HEK293 (cell line): ENCODE measurements at regions not wholly inside any gene's neighbourhood (a gene's known extent, or its start where the extent isn't known, plus 50 kb on each side); places are given as distances from the start of the nearest gene placed in this dataset.

Experiments
- CTCF ChIA-PET: fragments of 350-600 bp; formaldehyde crosslinking; extraction: SDS; loops from one replicate; lab custom pipeline; 2021; ENCODE audit warnings: antibody characterized with exemption; lab: Yijun Ruan, JAX
- POLR2A ChIA-PET: fragments of 300-600 bp; formaldehyde crosslinking; extraction: SDS; loops from one replicate; lab custom pipeline; 2020; ENCODE audit warnings: antibody characterized with exemption, inconsistent platforms; lab: Yijun Ruan, JAX
- H3K27ac ChIP-seq: fragments of 200-500 bp; sonication (Bioruptor generic); 2 replicates; pipeline ENCODE4 v1.5.1; 2014; ENCODE audit warnings: low read depth, low read length, control low read depth, inconsistent platforms; ENCODE audit errors: extremely low read depth
- H3K36me3 ChIP-seq, 2 experiments: fragments of 200-500 bp in 1 of 2; sonication (Bioruptor generic) in 1 of 2; 1 replicate in 1 of 2; 2 replicates in 1 of 2; pipeline ENCODE4 v1.5.1; 2014 to 2017; ENCODE audit warnings: inconsistent platforms in 2 of 2, low read length in 2 of 2; ENCODE audit not compliant: control insufficient read depth in 2 of 2, insufficient read depth in 1 of 2
- H3K4me1 ChIP-seq: fragments of 200-500 bp; sonication (Bioruptor generic); 2 replicates; pipeline ENCODE4 v1.5.1; 2014; ENCODE audit warnings: mild to moderate bottlenecking, low read length, inconsistent platforms; ENCODE audit not compliant: control insufficient read depth, insufficient read depth
- H3K4me3 ChIP-seq: 2 replicates; pipeline ENCODE4 v1.5.1; 2011; ENCODE audit warnings: low read depth, mild to moderate bottlenecking, control low read depth, low read length, moderate library complexity
- H3K9me3 ChIP-seq: fragments of 200-500 bp; sonication (Bioruptor generic); 2 replicates; pipeline ENCODE4 v1.5.1; 2014; ENCODE audit warnings: low read depth, low read length, inconsistent platforms; ENCODE audit not compliant: control insufficient read depth, insufficient read depth
- HOXA7 ChIP-seq: sonication (generic); formaldehyde crosslinking; IDR thresholded peaks from 2 replicates; pipeline ENCODE4 v1.8.1; 2022; ENCODE audit warnings: missing genetic modification reagents, borderline replicate concordance
- MEIS1 ChIP-seq: sonication (generic); formaldehyde crosslinking; IDR thresholded peaks from 2 replicates; pipeline ENCODE4 v1.8.1; 2022; ENCODE audit warnings: missing genetic modification reagents, mild to moderate bottlenecking, borderline replicate concordance
- PATZ1 ChIP-seq: fragments of 450-650 bp; formaldehyde crosslinking; IDR thresholded peaks from 2 replicates; pipeline ENCODE4 v1.5.1; 2016; ENCODE audit warnings: missing biosample characterization, missing genetic modification characterization
- SETDB1 ChIP-seq: IDR thresholded peaks from one replicate; pipeline ENCODE4 v1.6.1; 2017; ENCODE audit warnings: mild to moderate bottlenecking, low read length, moderate library complexity, mixed read lengths; ENCODE audit not compliant: insufficient read length
- ZBTB10 ChIP-seq: fragments of 450-650 bp; formaldehyde crosslinking; IDR thresholded peaks from 2 replicates; pipeline ENCODE4 v1.5.1; 2016; ENCODE audit warnings: missing biosample characterization, missing genetic modification characterization
- ZNF16 ChIP-seq: fragments of 450-650 bp; formaldehyde crosslinking; IDR thresholded peaks from 2 replicates; pipeline ENCODE4 v1.5.1; 2016; ENCODE audit warnings: low read depth, missing biosample characterization, missing genetic modification characterization
- ZNF175 ChIP-seq: fragments of 450-650 bp; formaldehyde crosslinking; IDR thresholded peaks from 2 replicates; pipeline ENCODE4 v1.5.1; 2016; ENCODE audit warnings: missing biosample characterization, missing genetic modification characterization
- ZNF24 ChIP-seq: fragments of 450-650 bp; formaldehyde crosslinking; IDR thresholded peaks from 2 replicates; pipeline ENCODE4 v1.5.1; 2016; ENCODE audit warnings: missing biosample characterization, missing genetic modification characterization
- ZNF248 ChIP-seq: fragments of 450-650 bp; formaldehyde crosslinking; IDR thresholded peaks from 2 replicates; pipeline ENCODE4 v1.5.1; 2017; ENCODE audit warnings: missing biosample characterization, missing genetic modification characterization
- ZNF366 ChIP-seq: fragments of 450-650 bp; formaldehyde crosslinking; conservative IDR thresholded peaks from 2 replicates; pipeline ENCODE4 v1.5.1; 2016; ENCODE audit warnings: missing biosample characterization, missing genetic modification characterization
- ZNF529 ChIP-seq: fragments of 450-650 bp; formaldehyde crosslinking; IDR thresholded peaks from 2 replicates; pipeline ENCODE4 v1.5.1; 2017; ENCODE audit warnings: missing genetic modification characterization, missing biosample characterization; ENCODE audit not compliant: insufficient replicate concordance
- ZNF580 ChIP-seq: fragments of 450-650 bp; formaldehyde crosslinking; IDR thresholded peaks from 2 replicates; pipeline ENCODE4 v1.5.1; 2016; ENCODE audit warnings: missing biosample characterization, missing genetic modification characterization
- ZNF677 ChIP-seq: fragments of 450-650 bp; IDR thresholded peaks from 2 replicates; pipeline ENCODE4 v1.5.0; 2018; ENCODE audit warnings: missing biosample characterization, mild to moderate bottlenecking, missing genetic modification characterization, moderate library complexity
- ZNF692 ChIP-seq: fragments of 450-650 bp; formaldehyde crosslinking; IDR thresholded peaks from 2 replicates; pipeline ENCODE4 v1.5.1; 2016; ENCODE audit warnings: missing biosample characterization, missing genetic modification characterization
- ZNF76 ChIP-seq: fragments of 450-650 bp; formaldehyde crosslinking; IDR thresholded peaks from 2 replicates; pipeline ENCODE4; 2016; ENCODE audit warnings: low read depth, missing biosample characterization, missing genetic modification characterization, borderline replicate concordance
- ZNF776 ChIP-seq: fragments of 450-650 bp; formaldehyde crosslinking; IDR thresholded peaks from 2 replicates; pipeline ENCODE4 v1.5.0; 2017; ENCODE audit warnings: missing biosample characterization, missing genetic modification characterization, borderline replicate concordance
- TF ChIP-seq, protein P1 (sequence below): fragments of 450-650 bp; formaldehyde crosslinking; IDR thresholded peaks from 2 replicates; pipeline ENCODE4 v1.5.1; 2016; ENCODE audit warnings: missing biosample characterization, missing genetic modification characterization
- TF ChIP-seq, protein P2 (sequence below): fragments of 450-650 bp; formaldehyde crosslinking; IDR thresholded peaks from 2 replicates; pipeline ENCODE4 v1.5.1; 2017; ENCODE audit warnings: missing biosample characterization, missing genetic modification characterization

DNA sequence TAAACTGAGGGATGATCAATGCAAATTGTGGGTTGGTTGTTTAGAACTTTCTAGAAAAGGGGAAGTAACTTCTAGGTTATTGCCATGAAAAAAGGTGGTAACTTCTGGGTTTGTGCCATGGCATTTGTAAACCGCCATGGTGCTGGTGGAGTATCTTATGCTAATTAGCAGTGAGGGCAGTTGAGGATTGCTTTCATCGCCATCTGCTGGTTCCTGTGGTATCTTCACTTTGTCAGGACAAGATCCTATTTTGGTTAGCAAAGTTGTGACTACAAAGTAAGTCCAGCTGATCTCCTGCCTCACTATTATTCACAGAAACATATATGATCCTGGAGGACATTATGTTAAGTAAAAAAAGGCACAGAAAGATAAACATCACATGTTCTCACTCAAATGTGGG is 1332.3 kb downstream of the CDH11 start:
- no peak overlapping the region for H3K4me3 ChIP-seq
- ChIA-PET POLR2A (no interaction called here), CTCF (interaction anchor here (0.6 kb wide), 1 partner anchor 327 kb away, joined by 5 read pairs; no protein-coding TSS in a partner anchor)
- no peaks in the 10 kb centered on the region for H3K4me1 ChIP-seq
- H3K36me3 ChIP-seq: no peaks in the 10 kb centered on the region
- H3K27ac ChIP-seq: no peak overlapping the region
- no peaks in the 10 kb centered on the region for H3K9me3 ChIP-seq
- TF ChIP-seq ZNF692 (tag by site-specific recombination) (no peak), ZNF248 (tag by site-specific recombination) (no peak), HOXA7 (CRISPR knock-in tag) (no peak)
- TF ChIP-seq, all 188 proteins: peak for 0

DNA sequence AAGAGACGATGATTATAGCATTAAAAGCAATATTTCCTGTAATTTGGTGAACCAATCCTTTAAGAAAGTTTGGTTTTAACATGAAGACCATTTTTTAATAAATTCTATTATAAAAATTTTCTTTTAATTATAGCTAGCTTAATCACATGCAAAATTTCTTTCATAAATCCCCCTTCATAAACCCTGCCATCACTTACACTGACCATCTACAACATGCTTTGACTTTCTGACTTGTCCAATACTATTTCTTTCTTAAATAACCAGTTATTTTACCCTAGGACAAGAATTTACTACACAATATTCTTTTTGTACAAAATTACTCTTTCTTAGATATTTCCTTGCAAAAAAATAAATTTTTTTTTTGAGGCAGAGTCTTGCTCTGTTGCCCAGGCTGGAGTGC is 1334.8 kb downstream of the CDH11 start:
- Histone ChIP-seq H3K36me3 (no peaks in the 10 kb centered on the region), H3K9me3 (no peaks in the 10 kb centered on the region), H3K27ac (no peak overlapping the region), H3K4me1 (no peaks in the 10 kb centered on the region), H3K4me3 (no peak overlapping the region)
- CTCF ChIA-PET: no interaction called here
- POLR2A ChIA-PET: no interaction called here
- TF ChIP-seq, protein P1, sequence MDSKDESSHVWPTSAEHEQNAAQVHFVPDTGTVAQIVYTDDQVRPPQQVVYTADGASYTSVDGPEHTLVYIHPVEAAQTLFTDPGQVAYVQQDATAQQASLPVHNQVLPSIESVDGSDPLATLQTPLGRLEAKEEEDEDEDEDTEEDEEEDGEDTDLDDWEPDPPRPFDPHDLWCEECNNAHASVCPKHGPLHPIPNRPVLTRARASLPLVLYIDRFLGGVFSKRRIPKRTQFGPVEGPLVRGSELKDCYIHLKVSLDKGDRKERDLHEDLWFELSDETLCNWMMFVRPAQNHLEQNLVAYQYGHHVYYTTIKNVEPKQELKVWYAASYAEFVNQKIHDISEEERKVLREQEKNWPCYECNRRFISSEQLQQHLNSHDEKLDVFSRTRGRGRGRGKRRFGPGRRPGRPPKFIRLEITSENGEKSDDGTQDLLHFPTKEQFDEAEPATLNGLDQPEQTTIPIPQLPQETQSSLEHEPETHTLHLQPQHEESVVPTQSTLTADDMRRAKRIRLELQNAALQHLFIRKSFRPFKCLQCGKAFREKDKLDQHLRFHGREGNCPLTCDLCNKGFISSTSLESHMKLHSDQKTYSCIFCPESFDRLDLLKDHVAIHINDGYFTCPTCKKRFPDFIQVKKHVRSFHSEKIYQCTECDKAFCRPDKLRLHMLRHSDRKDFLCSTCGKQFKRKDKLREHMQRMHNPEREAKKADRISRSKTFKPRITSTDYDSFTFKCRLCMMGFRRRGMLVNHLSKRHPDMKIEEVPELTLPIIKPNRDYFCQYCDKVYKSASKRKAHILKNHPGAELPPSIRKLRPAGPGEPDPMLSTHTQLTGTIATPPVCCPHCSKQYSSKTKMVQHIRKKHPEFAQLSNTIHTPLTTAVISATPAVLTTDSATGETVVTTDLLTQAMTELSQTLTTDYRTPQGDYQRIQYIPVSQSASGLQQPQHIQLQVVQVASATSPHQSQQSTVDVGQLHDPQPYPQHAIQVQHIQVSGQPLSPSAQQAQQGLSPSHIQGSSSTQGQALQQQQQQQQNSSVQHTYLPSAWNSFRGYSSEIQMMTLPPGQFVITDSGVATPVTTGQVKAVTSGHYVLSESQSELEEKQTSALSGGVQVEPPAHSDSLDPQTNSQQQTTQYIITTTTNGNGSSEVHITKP: no peak
- TF ChIP-seq ZNF16 (tag by site-specific recombination) (no peak), ZNF580 (no peak), SETDB1 (peak; percentile 80), ZNF24 (tag by site-specific recombination) (no peak)
- TF ChIP-seq, protein P2, sequence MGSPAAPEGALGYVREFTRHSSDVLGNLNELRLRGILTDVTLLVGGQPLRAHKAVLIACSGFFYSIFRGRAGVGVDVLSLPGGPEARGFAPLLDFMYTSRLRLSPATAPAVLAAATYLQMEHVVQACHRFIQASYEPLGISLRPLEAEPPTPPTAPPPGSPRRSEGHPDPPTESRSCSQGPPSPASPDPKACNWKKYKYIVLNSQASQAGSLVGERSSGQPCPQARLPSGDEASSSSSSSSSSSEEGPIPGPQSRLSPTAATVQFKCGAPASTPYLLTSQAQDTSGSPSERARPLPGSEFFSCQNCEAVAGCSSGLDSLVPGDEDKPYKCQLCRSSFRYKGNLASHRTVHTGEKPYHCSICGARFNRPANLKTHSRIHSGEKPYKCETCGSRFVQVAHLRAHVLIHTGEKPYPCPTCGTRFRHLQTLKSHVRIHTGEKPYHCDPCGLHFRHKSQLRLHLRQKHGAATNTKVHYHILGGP (tag by site-specific recombination): no peak

DNA sequence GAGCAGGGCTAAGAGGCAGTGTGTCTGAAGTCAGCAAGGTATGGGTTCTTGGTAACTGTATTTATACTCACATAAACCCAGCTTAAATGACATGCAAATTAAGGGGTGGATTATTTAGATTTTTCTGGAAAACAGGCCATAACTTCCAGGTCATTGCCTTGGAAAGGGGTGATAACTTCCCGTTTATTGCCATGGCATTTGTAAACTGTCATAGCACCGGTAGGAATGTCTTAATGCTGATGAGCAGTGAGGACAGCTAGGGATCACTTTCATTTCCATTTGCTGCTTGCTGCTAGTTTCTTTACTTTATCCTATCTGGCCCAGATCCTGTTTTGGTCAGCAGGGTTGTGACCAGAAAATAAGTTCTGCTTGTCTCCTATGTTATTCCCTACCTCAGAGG is 1336.7 kb downstream of the CDH11 start:
- CTCF ChIA-PET: no interaction called here
- Histone ChIP-seq H3K4me1 (no peaks in the 10 kb centered on the region), H3K9me3 (no peaks in the 10 kb centered on the region), H3K36me3 (no peaks in the 10 kb centered on the region), H3K4me3 (no peak overlapping the region), H3K27ac (no peak overlapping the region)
- POLR2A ChIA-PET: no interaction called here
- TF ChIP-seq PATZ1 (tag by site-specific recombination) (no peak), ZBTB10 (no peak), MEIS1 (CRISPR knock-in tag) (no peak), ZNF677 (tag by site-specific recombination) (no peak), ZNF76 (no peak), ZNF776 (tag by site-specific recombination) (no peak), ZNF529 (no peak), ZNF175 (tag by site-specific recombination) (no peak), ZNF366 (tag by site-specific recombination) (no peak)
